ENCODE measurements at regions not wholly inside any gene's neighbourhood (a gene's known extent, or its start where the extent isn't known, plus 50 kb on each side); places are given as distances from the start of the nearest gene placed in this dataset.

DNA sequence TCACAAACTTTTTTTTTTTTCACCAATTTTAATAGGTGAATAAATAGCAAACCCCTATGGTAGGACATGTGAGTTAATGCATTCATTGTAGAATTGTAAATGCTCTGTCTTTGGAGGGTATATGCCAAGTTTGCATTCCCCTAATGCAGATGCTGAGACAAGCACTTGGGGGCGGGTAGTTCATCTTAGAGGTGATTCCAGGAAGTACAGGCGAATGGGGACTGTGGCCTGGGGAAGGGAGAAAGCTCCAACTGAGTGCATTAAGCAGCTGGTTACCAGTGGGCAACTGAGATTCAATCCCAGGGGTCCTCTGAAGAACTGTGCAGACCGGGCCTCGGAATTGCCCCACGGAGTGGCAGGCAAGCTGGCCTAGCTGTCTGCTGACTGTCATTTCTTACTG is 107.6 kb downstream of the ZNF664 start:
- no peaks in the 10 kb centered on the region for H3K4me1 Mint-ChIP-seq
- TF ChIP-seq, protein P1, sequence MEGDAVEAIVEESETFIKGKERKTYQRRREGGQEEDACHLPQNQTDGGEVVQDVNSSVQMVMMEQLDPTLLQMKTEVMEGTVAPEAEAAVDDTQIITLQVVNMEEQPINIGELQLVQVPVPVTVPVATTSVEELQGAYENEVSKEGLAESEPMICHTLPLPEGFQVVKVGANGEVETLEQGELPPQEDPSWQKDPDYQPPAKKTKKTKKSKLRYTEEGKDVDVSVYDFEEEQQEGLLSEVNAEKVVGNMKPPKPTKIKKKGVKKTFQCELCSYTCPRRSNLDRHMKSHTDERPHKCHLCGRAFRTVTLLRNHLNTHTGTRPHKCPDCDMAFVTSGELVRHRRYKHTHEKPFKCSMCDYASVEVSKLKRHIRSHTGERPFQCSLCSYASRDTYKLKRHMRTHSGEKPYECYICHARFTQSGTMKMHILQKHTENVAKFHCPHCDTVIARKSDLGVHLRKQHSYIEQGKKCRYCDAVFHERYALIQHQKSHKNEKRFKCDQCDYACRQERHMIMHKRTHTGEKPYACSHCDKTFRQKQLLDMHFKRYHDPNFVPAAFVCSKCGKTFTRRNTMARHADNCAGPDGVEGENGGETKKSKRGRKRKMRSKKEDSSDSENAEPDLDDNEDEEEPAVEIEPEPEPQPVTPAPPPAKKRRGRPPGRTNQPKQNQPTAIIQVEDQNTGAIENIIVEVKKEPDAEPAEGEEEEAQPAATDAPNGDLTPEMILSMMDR (IDR thresholded peaks at IDR 0.05) = no peak
- no peak overlapping the region for H3K4me3 Mint-ChIP-seq
- H3K27ac Mint-ChIP-seq = no peak overlapping the region
- intact Hi-C loops (cut with micrococcal nuclease) = no loop called here
- H3K27me3 Mint-ChIP-seq = no peaks in the 10 kb centered on the region
- POLR2A ChIA-PET = no interaction called here
- CTCF ChIA-PET = no interaction called here
- no peaks in the 10 kb centered on the region for H3K9me3 Mint-ChIP-seq
- DNase-seq (no peak), ATAC-seq (ENCODE audit: low read depth) (no peak)
- no peaks in the 10 kb centered on the region for H3K36me3 Mint-ChIP-seq (ENCODE audit: low read depth)

DNA sequence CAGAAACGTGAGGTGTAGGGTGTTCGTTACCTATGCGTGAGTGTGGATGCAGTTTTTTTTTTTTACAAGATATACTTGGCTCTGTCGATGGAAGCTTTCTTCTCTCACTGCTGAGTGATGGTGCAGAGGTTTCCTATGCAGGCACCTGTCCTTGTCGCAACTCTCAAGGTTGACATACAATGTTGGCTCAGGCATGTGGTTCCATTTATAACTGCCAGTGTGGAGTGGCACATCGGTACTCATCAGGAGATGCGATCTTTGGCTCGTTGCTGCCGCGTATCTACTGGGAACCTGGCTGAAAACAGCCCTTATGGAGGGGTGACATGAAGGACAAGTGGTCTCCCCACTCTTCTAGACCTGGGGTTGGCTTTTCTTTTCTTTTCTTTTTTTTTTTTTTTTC is 109.0 kb downstream of the ZNF664 start:
- POLR2A ChIA-PET = no interaction called here
- TF ChIP-seq, protein P1 (IDR thresholded peaks at IDR 0.05) = no peak
- H3K27me3 Mint-ChIP-seq = no peaks in the 10 kb centered on the region
- no peak for ATAC-seq (ENCODE audit: low read depth)
- CTCF ChIA-PET = no interaction called here
- H3K4me1 Mint-ChIP-seq = no peaks in the 10 kb centered on the region
- H3K9me3 Mint-ChIP-seq = no peaks in the 10 kb centered on the region
- H3K36me3 Mint-ChIP-seq (ENCODE audit: low read depth) = no peaks in the 10 kb centered on the region
- intact Hi-C loops (cut with micrococcal nuclease) = no loop called here
- no peak for DNase-seq
- no peak overlapping the region for H3K4me3 Mint-ChIP-seq
- H3K27ac Mint-ChIP-seq = no peak overlapping the region

DNA sequence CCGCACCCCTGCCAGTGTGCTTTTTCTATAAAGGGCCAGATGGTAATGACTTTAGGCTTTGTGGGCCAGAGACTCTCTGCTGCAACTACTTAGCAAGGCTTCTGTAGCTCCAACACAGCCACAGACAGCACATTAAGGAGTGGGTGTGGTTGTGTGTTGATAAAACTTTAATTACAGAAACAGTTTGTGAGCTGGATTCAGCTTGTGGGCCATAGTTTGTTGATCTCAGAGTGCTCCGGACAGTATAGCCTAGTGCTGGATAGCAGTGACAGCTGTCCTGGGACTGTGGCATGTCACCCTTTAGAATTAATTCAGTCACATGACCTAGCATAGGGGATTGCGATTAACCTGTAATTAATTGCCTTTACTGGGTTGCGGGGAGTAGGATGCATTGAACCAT is 109.7 kb downstream of the ZNF664 start:
- intact Hi-C loops (cut with micrococcal nuclease) = no loop called here
- ATAC-seq (ENCODE audit: low read depth) = no peak
- H3K4me1 Mint-ChIP-seq = no peaks in the 10 kb centered on the region
- no peak overlapping the region for H3K4me3 Mint-ChIP-seq
- no peak for DNase-seq
- TF ChIP-seq, protein P1 (IDR thresholded peaks at IDR 0.05) = no peak
- no peaks in the 10 kb centered on the region for H3K36me3 Mint-ChIP-seq (ENCODE audit: low read depth)
- ChIA-PET POLR2A (no interaction called here), CTCF (no interaction called here)
- no peaks in the 10 kb centered on the region for H3K9me3 Mint-ChIP-seq
- H3K27ac Mint-ChIP-seq = no peak overlapping the region
- no peaks in the 10 kb centered on the region for H3K27me3 Mint-ChIP-seq

DNA sequence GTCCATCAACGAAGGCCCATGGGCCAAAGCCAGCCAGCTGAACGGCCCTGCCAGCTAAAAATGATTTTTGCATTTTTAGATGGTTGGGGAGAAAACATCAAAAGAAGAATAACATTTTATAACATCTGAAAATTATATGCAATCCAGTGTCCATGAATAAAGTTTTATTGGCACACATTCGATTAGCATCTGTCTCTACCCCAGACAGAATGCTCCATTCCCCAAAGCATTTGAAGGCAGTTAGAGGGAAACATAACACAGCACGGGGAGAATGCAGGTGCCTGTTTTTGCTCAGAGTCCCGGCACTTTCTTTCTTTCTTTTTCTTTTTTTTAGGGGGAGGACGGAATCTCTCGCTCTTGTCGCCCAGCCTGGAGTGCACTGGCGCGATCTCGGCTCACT is 110.7 kb downstream of the ZNF664 start:
- no peaks in the 10 kb centered on the region for H3K4me1 Mint-ChIP-seq
- no peaks in the 10 kb centered on the region for H3K9me3 Mint-ChIP-seq
- H3K27me3 Mint-ChIP-seq = no peaks in the 10 kb centered on the region
- no peak overlapping the region for H3K4me3 Mint-ChIP-seq
- ChIA-PET POLR2A (no interaction called here), CTCF (no interaction called here)
- TF ChIP-seq, protein P1 (IDR thresholded peaks at IDR 0.05) = no peak
- H3K27ac Mint-ChIP-seq = no peak overlapping the region
- H3K36me3 Mint-ChIP-seq (ENCODE audit: low read depth) = no peaks in the 10 kb centered on the region
- intact Hi-C loops (cut with micrococcal nuclease) = no loop called here
- ATAC-seq (ENCODE audit: low read depth) (no peak), DNase-seq (no peak)

DNA sequence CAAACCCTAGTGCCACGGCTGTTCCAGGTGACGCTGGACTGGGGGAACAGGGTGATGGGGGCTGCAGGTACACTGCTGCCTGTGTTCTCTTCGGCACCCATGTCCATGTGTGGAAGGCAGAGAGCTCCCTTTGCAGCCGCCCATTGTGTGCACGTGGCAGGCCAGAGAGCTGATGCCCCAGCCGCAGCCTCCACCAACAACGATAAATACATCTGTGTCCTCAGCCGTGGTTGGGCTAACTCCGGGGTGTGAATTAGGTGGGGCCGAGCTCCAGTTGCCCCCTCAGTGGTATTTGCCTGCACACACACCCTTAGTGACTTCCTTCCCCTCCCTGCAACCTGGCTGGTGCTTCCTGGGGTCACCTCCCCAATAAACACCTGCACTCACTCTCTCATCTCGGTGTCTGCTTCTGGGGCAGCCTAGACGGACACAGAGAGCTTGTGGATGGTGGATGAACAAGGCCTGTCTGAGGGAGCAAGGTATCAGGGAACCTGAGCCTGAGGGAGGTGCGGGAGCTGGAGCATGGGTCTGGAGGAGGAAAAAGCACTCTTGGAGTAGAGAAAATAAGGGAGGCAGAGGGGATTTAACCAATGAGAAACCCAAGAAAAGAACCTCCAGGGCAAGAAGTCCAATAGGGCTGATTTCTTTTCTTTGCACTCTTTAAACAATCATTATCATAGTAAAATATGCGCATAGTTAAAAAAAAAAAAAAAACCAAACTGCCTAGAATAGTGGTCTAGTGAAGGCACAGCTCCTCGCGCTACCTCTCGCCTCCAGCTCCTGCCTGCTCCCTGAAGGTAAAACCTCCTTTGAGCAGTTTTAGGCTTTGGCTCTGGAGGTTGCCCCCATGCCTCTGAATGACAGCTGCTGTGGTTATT is 112.6 kb downstream of the ZNF664 start:
- no peak overlapping the region for H3K27ac Mint-ChIP-seq

More for the DNA sequence above, 112.6 kb downstream of the ZNF664 start:
- H3K27me3 Mint-ChIP-seq = no peaks in the 10 kb centered on the region
- no peak overlapping the region for H3K4me3 Mint-ChIP-seq
- ATAC-seq (ENCODE audit: low read depth) (no peak), DNase-seq (no peak)
- ChIA-PET CTCF (interaction anchor here (0.7 kb wide), 1 partner anchor 51 kb away, joined by 4 read pairs; no protein-coding TSS in a partner anchor), POLR2A (no interaction called here)
- TF ChIP-seq, protein P1 (IDR thresholded peaks at IDR 0.05) = no peak
- no peaks in the 10 kb centered on the region for H3K36me3 Mint-ChIP-seq (ENCODE audit: low read depth)
- no peaks in the 10 kb centered on the region for H3K9me3 Mint-ChIP-seq
- no peaks in the 10 kb centered on the region for H3K4me1 Mint-ChIP-seq
- intact Hi-C loops (cut with micrococcal nuclease) = no loop called here

Data from activated B cell treated with CpG ODN at 0.5 μM for 24 hours (primary cell).